Sigmoid colon (tissue), 3 donors: ENCODE measurements at regions not wholly inside any gene's neighbourhood (a gene's known extent, or its start where the extent isn't known, plus 50 kb on each side); places are given as distances from the start of the nearest gene placed in this dataset.

Source experiments
- CTCF ChIP-seq, 4 experiments: fragments of 450-650 bp in 3 of 4; fragments of 200-600 bp in 1 of 4; IDR thresholded peaks; one replicate each; pipeline ENCODE4 v1.5.1; 2016 to 2019; ENCODE audit warnings: antibody characterized with exemption in 4 of 4, mild to moderate bottlenecking in 3 of 4, moderate library complexity in 2 of 4
- POLR2A ChIP-seq, 2 donors: fragments of 450-650 bp; IDR thresholded peaks; one replicate each; pipeline ENCODE4 v1.6.1; 2016; ENCODE audit warnings: antibody characterized with exemption in 2 of 2, mild to moderate bottlenecking in 2 of 2, moderate library complexity in 2 of 2

GRCh38 chr20:51236421-51236820 lies 213.5 kb upstream of the KCNG1 start:
- TF ChIP-seq POLR2A (IDR thresholded peaks at IDR 0.05) (no peak), CTCF (IDR thresholded peaks at IDR 0.05) (no peak)
